ENCODE measurements at regions not wholly inside any gene's neighbourhood (a gene's known extent, or its start where the extent isn't known, plus 50 kb on each side); places are given as distances from the start of the nearest gene placed in this dataset.

DNA sequence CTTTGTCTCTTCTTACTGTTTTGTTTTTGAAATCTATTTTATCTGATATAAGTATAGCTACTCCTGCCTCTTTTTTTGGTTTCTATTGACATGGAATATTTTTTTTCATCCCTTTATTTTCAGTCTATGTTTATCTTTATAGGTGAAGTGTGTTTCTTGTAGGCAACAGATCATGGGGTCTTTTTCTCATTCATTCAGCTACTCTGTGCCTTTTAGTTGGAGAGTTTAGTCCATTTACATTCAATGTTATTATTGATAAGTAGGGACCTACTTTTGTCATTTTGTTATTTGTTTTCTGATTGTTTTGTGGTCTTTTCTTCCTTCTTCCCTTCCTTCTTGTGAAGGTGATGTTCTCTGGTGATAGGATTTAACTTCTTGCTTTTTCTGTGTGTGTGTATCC, 60.0 kb upstream of the STK39 start:
- no peaks in the 10 kb centered on the region for H3K9me3 ChIP-seq (replicated peaks; ENCODE audit: control insufficient read depth, insufficient read depth, low read depth, low read length)
- FAIRE-seq (no peak), ATAC-seq (no peak), DNase-seq (ENCODE audit: extremely low read depth in 1 of 4, low spot score in 3 of 4) (no peak)
- ChIA-PET CTCF (ENCODE audit: low intra/inter-chr PET ratio) (no interaction called here), POLR2A (interaction anchor here (0.6 kb wide), 1 partner anchor 38 kb away, joined by 3 read pairs; no protein-coding TSS in a partner anchor)
- H3K4me1 ChIP-seq (replicated peaks in 1 of 2; ENCODE audit: control insufficient read depth in 2 of 2, insufficient read depth in 2 of 2, low read length in 2 of 2): no peaks in the 10 kb centered on the region
- H3K27ac ChIP-seq (ENCODE audit: extremely low read depth, low read depth, low read length): no peak overlapping the region
- no peaks in the 10 kb centered on the region for H3K9me1 ChIP-seq (ENCODE audit: control insufficient read depth, insufficient read depth, low read length)
- no peak overlapping the region for H3K4me3 ChIP-seq
- no peaks in the 10 kb centered on the region for H3K27me3 ChIP-seq (ENCODE audit: control insufficient read depth in 2 of 2, insufficient read depth in 2 of 2, low read length in 2 of 2)
- TF ChIP-seq ZNF354B (CRISPR knock-in tag; IDR thresholded peaks at IDR 0.05) (peak; percentile 93), MEIS2 (IDR thresholded peaks at IDR 0.05; ENCODE audit: partially characterized antibody) (no peak), ELF1 (tag; IDR thresholded peaks at IDR 0.05) (no peak), TBL1XR1 (IDR thresholded peaks at IDR 0.05; ENCODE audit: low read length in 2 of 2) (no peak), ZNF507 (tag; conservative IDR thresholded peaks at IDR 0.05) (peak; percentile 98)
- H3K4me2 ChIP-seq (ENCODE audit: insufficient read depth, low read length): no peak overlapping the region
- no peaks in the 10 kb centered on the region for H3K79me2 ChIP-seq (ENCODE audit: control insufficient read depth, insufficient read depth, low read length)
- H3K9ac ChIP-seq (ENCODE audit: insufficient read depth in 1 of 2, low read depth in 2 of 2, low read length in 2 of 2): no peak overlapping the region
- no peaks in the 10 kb centered on the region for H3K36me3 ChIP-seq (ENCODE audit: control insufficient read depth, insufficient read depth, low read length)
- intact Hi-C loops (cut with micrococcal nuclease) (no loop called here), in situ Hi-C loops (cut with MboI) (no loop called here)
- BruUV-seq (replicated peaks): no TSS peak
- H4K20me1 ChIP-seq (replicated peaks; ENCODE audit: control insufficient read depth, insufficient read depth, low read length): no peaks in the 10 kb centered on the region
- H2AFZ ChIP-seq (ENCODE audit: low read depth, low read length): no peak overlapping the region

DNA sequence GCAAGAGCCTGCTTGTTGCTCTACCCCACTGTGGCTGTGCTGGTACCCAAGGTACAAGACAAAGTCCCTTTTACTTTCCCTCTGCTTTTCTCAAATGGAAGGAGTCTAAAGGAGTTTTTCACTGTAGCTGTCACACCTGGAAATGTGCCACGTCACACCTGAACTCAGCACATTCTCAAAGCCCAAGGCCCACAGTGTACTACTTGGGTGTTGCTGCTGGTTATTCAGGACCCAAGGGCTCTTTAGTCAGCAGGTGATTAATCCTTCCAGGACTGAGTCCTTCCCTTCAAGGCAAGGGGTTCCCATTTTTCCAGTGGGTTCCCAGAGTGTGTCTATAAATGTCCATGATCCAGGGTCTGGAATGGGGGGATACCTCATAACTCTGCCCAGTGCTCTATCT, 63.2 kb upstream of the STK39 start:
- no peaks in the 10 kb centered on the region for H4K20me1 ChIP-seq (replicated peaks; ENCODE audit: control insufficient read depth, insufficient read depth, low read length)
- 0% methylated on average over 1 of the region's 1 CpG for WGBS (ENCODE audit: insufficient coverage, low coverage, missing lambda C conversion rate)
- ATAC-seq (no peak), DNase-seq (ENCODE audit: extremely low read depth in 1 of 4, low spot score in 3 of 4) (no peak), FAIRE-seq (no peak)
- POLR2A ChIA-PET: no interaction called here
- intact Hi-C loops (cut with micrococcal nuclease) (no loop called here), in situ Hi-C loops (cut with MboI) (no loop called here)
- no peaks in the 10 kb centered on the region for H3K36me3 ChIP-seq (ENCODE audit: control insufficient read depth, insufficient read depth, low read length)
- H3K4me1 ChIP-seq (replicated peaks in 1 of 2; ENCODE audit: control insufficient read depth in 2 of 2, insufficient read depth in 2 of 2, low read length in 2 of 2): no peaks in the 10 kb centered on the region
- CTCF ChIA-PET (ENCODE audit: low intra/inter-chr PET ratio): no interaction called here
- no peak overlapping the region for H3K4me3 ChIP-seq
- H3K79me2 ChIP-seq (ENCODE audit: control insufficient read depth, insufficient read depth, low read length): no peaks in the 10 kb centered on the region
- H3K27me3 ChIP-seq (ENCODE audit: control insufficient read depth in 2 of 2, insufficient read depth in 2 of 2, low read length in 2 of 2): no peaks in the 10 kb centered on the region; a peak in 1 of 5 replicates
- no peak overlapping the region for H3K27ac ChIP-seq (ENCODE audit: extremely low read depth, low read depth, low read length)
- no peak overlapping the region for H3K4me2 ChIP-seq (ENCODE audit: insufficient read depth, low read length)
- no TSS peak for BruUV-seq (replicated peaks)
- TF ChIP-seq RFX1 (IDR thresholded peaks at IDR 0.05) (no peak), RFX5 (IDR thresholded peaks at IDR 0.05; ENCODE audit: low read depth, low read length) (no peak), RBM14 (IDR thresholded peaks at IDR 0.05; ENCODE audit: borderline replicate concordance, insufficient read depth, low read depth, low read length) (no peak), SIX5 (IDR thresholded peaks at IDR 0.05; ENCODE audit: borderline replicate concordance in 1 of 2, insufficient read depth in 1 of 2, low read depth in 1 of 2, low read length in 2 of 2) (no peak), RBM22 (IDR thresholded peaks at IDR 0.05; ENCODE audit: low read depth, low read length, poor library complexity, severe bottlenecking) (no peak), MCM3 (IDR thresholded peaks at IDR 0.05) (no peak)
- H3K9ac ChIP-seq (ENCODE audit: insufficient read depth in 1 of 2, low read depth in 2 of 2, low read length in 2 of 2): no peak overlapping the region
- H3K9me1 ChIP-seq (ENCODE audit: control insufficient read depth, insufficient read depth, low read length): no peaks in the 10 kb centered on the region
- H3K9me3 ChIP-seq (replicated peaks; ENCODE audit: control insufficient read depth, insufficient read depth, low read depth, low read length): no peaks in the 10 kb centered on the region
- H2AFZ ChIP-seq (ENCODE audit: low read depth, low read length): no peak overlapping the region

Data from K562 (cell line).